ENCODE measurements at regions not wholly inside any gene's neighbourhood (a gene's known extent, or its start where the extent isn't known, plus 50 kb on each side); places are given as distances from the start of the nearest gene placed in this dataset.

- TF ChIP-seq EZH2 (IDR thresholded peaks at IDR 0.05), result no peak
- TF ChIP-seq ZNF274 (IDR thresholded peaks at IDR 0.05; ENCODE audit: low read depth, low read length), result no peak
- no peak for TF ChIP-seq YY1 (IDR thresholded peaks at IDR 0.05; ENCODE audit: extremely low read depth, insufficient replicate concordance, low read depth, low read length)
- no peak for TF ChIP-seq SRF (IDR thresholded peaks at IDR 0.05; ENCODE audit: low read depth)
These were observed 124.7 kb downstream of the CD24 start (continued) for GRCh38 chr6:106849676-106850332.

GRCh38 chr6:106849120-106849519 is 125.4 kb downstream of the CD24 start:
- no peak overlapping the region for H3K4me3 ChIP-seq (replicated peaks in 1 of 2; ENCODE audit: low read depth in 1 of 2, low read length in 2 of 2)
- H3K79me2 ChIP-seq (ENCODE audit: insufficient read depth, low read length), result no peaks in the 10 kb centered on the region
- ChIA-PET RAD21 (ENCODE audit: low non-redundant PET in 1 of 2, low total read pairs in 2 of 2, uncharacterized antibody in 2 of 2, unreplicated experiment in 2 of 2) (no interaction called here), POLR2A (no interaction called here), CTCF (no interaction called here)
- no peaks in the 10 kb centered on the region for H3K4me1 ChIP-seq (ENCODE audit: control insufficient read depth in 1 of 2, insufficient read depth in 2 of 2, low read length in 2 of 2)
- H3K36me3 ChIP-seq (ENCODE audit: control insufficient read depth in 1 of 2, insufficient read depth in 2 of 2, low read length in 2 of 2), result no peaks in the 10 kb centered on the region
- H3K27me3 ChIP-seq (ENCODE audit: insufficient read depth, low read length), result no peaks in the 10 kb centered on the region
- H3K9me2 ChIP-seq (ENCODE audit: insufficient read depth), result no peaks in the 10 kb centered on the region
- TF ChIP-seq ELF1 (IDR thresholded peaks at IDR 0.05; ENCODE audit: borderline replicate concordance, low read depth) (no peak), SP1 (IDR thresholded peaks at IDR 0.05; ENCODE audit: low read depth) (no peak), ZBTB33 (IDR thresholded peaks at IDR 0.05; ENCODE audit: extremely low read depth, insufficient replicate concordance, low read length) (no peak), JUND (IDR thresholded peaks at IDR 0.05) (no peak), SRF (IDR thresholded peaks at IDR 0.05; ENCODE audit: low read depth) (no peak), CBX3 (IDR thresholded peaks at IDR 0.05; ENCODE audit: low read depth) (no peak), EGR1 (IDR thresholded peaks at IDR 0.05; ENCODE audit: low read depth) (no peak)
- no peak for ATAC-seq
- BruUV-seq (replicated peaks), result no TSS peak
- intact Hi-C loops (cut with micrococcal nuclease), result no loop called here
- H3K27ac ChIP-seq (ENCODE audit: low read depth, low read length), result no peak overlapping the region
- 0 out of 4 replicates have a peak, but pooled peaks cover 0 to 4% of the 10 kb centered on the region in 2 experiments for H3K9me3 ChIP-seq (ENCODE audit: control insufficient read depth in 1 of 2, insufficient read depth in 1 of 2, low read depth in 1 of 2, low read length in 2 of 2)
- H3K4me2 ChIP-seq (ENCODE audit: low read length), result no peak overlapping the region
- no peak overlapping the region for H2AFZ ChIP-seq (ENCODE audit: low read depth, low read length, poor library complexity, severe bottlenecking)
- H4K20me1 ChIP-seq (ENCODE audit: insufficient read depth), result no peaks in the 10 kb centered on the region
- DNase-seq (ENCODE audit: low read depth, low spot score), result no peak
- H3K9ac ChIP-seq (ENCODE audit: low read length), result no peak overlapping the region
